ENCODE measurements at regions not wholly inside any gene's neighbourhood (a gene's known extent, or its start where the extent isn't known, plus 50 kb on each side); places are given as distances from the start of the nearest gene placed in this dataset.
"Not testable (repeated sequence)": the region's sequence is repeated elsewhere in the genome, so short reads cannot be mapped to it uniquely, and the experiment has no call there.

DNA sequence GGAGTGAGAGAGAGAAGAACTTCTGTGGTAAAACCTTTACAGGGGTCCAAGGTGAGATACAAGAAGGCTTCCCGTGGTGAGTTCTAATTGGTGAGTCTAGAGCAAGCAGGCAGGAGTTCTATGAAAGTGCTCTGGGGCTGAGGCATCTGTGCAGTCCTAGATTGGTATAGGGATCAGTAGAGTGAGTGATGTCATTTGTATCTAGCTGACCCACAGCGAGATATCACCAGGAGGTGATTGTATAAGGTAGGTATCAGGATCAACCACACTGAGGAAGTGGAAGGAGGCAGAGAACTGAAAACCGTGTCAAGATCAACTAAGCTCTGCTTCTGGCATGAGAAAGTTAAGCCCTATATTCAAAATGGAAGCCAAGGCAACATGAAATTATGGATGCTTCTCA lies 1648.9 kb upstream of the TMEFF2 start:
- no peak overlapping the region for H3K9ac ChIP-seq (ENCODE audit: low read depth, low read length)
- H3K4me3 ChIP-seq (ENCODE audit: low read length), result no peak overlapping the region
- no peak overlapping the region for H3K27ac ChIP-seq (ENCODE audit: low read depth, low read length)
- 91% methylated on average over 3 of the region's 3 CpGs for WGBS
- H3K36me3 ChIP-seq (ENCODE audit: insufficient read depth, low read length), result no peaks in the 10 kb centered on the region
- no peaks in the 10 kb centered on the region for H3K9me3 ChIP-seq (ENCODE audit: insufficient read depth, low read depth, low read length)
- H3K27me3 ChIP-seq (ENCODE audit: insufficient read depth, low read length), result no peaks in the 10 kb centered on the region
- no peaks in the 10 kb centered on the region for H3K4me1 ChIP-seq (ENCODE audit: insufficient read depth, low read length)

DNA sequence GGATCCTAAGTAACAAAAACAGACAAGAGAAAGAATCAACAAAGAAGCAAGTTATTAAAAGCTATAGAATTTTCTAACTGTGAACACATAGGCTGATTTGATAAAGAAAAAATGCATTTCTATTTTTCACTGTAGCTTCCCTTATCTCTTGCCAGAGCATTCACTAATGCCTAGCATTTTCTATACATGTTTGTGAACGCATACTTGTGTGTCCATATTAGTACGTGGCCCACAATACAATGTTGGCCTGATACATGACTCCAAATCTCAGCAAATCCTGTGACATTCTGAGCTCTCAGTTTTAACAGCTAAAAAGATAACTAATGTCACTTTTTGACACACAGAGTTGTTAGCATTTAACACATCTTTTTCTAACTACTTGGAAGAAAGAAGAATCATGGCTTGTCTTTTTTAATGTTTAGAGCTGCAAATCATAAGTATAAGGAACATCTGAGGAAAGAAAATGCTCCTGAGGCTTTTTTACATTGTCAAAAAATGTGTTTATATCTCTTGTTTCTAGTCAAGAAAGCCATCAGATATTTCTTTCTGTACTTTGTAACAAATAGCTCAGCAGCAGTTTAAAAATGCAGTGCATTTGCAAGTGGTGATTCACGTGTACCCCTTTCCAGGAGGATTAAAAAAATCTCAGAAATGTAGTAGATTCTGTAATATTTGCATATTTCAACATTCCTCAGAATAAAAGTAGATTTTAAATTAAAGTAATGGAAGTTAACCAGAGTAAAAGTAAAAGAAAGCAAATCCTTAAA lies 1646.8 kb upstream of the TMEFF2 start:
- no peaks in the 10 kb centered on the region for H3K9me3 ChIP-seq (ENCODE audit: insufficient read depth, low read depth, low read length)
- no peaks in the 10 kb centered on the region for H3K4me1 ChIP-seq (ENCODE audit: insufficient read depth, low read length)
- H3K4me3 ChIP-seq (ENCODE audit: low read length), result no peak overlapping the region
- H3K36me3 ChIP-seq (ENCODE audit: insufficient read depth, low read length), result no peaks in the 10 kb centered on the region
- H3K9ac ChIP-seq (ENCODE audit: low read depth, low read length), result peak overlapping the region; percentile 44; the same call in 1 of the 2 replicates
- no peaks in the 10 kb centered on the region for H3K27me3 ChIP-seq (ENCODE audit: insufficient read depth, low read length)
- H3K27ac ChIP-seq (ENCODE audit: low read depth, low read length), result no peak overlapping the region
- 94% methylated on average over 2 of the region's 3 CpGs for WGBS

GRCh38 chr2:193837111-193837738 lies 1642.5 kb upstream of the TMEFF2 start:
- H3K4me3 ChIP-seq (ENCODE audit: low read length), result no peak overlapping the region
- H3K27me3 ChIP-seq (ENCODE audit: insufficient read depth, low read length), result no peaks in the 10 kb centered on the region
- H3K4me1 ChIP-seq (ENCODE audit: insufficient read depth, low read length), result no peaks in the 10 kb centered on the region
- no peak overlapping the region for H3K9ac ChIP-seq (ENCODE audit: low read depth, low read length)
- H3K9me3 ChIP-seq (ENCODE audit: insufficient read depth, low read depth, low read length), result 0 out of 2 replicates have a peak, but pooled peaks cover 3% of the 10 kb centered on the region
- H3K27ac ChIP-seq (ENCODE audit: low read depth, low read length), result no peak overlapping the region
- no peaks in the 10 kb centered on the region for H3K36me3 ChIP-seq (ENCODE audit: insufficient read depth, low read length)

- H3K27ac ChIP-seq (ENCODE audit: low read depth, low read length); H3K27me3 ChIP-seq (ENCODE audit: insufficient read depth, low read length): not testable (repeated sequence)
Measured at GRCh38 chr2:193836424-193837006, 1641.8 kb upstream of the TMEFF2 start.

DNA sequence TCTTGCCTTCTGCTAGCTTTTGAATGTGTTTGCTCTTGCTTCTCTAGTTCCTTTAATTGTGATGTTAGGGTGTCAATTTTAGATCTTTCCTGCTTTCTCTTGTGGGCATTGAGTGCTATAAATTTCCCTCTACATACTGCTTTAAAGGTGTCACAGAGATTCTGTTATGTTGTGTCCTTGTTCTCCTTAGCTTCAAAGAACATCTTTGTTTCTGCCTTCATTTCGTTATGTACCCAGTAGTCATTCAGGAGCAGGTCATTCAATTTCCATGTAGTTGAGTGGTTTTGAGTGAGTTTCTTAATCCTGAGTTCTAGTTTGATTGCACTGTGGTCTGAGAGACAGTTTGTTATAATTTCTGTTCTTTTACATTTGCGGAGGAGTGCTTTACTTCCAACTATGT lies 1639.2 kb upstream of the TMEFF2 start:
- not testable (repeated sequence) for H3K36me3 ChIP-seq (ENCODE audit: insufficient read depth, low read length); H3K27ac ChIP-seq (ENCODE audit: low read depth, low read length); H3K27me3 ChIP-seq (ENCODE audit: insufficient read depth, low read length); H3K4me3 ChIP-seq (ENCODE audit: low read length); H3K4me1 ChIP-seq (ENCODE audit: insufficient read depth, low read length); H3K9ac ChIP-seq (ENCODE audit: low read depth, low read length); H3K9me3 ChIP-seq (ENCODE audit: insufficient read depth, low read depth, low read length)
- WGBS, result 47% methylated on average over 2 of the region's 2 CpGs

More at GRCh38 chr2:193836424-193837006, 1641.8 kb upstream of the TMEFF2 start:
- H3K4me3 ChIP-seq (ENCODE audit: low read length); H3K36me3 ChIP-seq (ENCODE audit: insufficient read depth, low read length); H3K9me3 ChIP-seq (ENCODE audit: insufficient read depth, low read depth, low read length); H3K9ac ChIP-seq (ENCODE audit: low read depth, low read length); H3K4me1 ChIP-seq (ENCODE audit: insufficient read depth, low read length): not testable (repeated sequence)
- WGBS, result 94% methylated on average over 15 of the region's 15 CpGs

DNA sequence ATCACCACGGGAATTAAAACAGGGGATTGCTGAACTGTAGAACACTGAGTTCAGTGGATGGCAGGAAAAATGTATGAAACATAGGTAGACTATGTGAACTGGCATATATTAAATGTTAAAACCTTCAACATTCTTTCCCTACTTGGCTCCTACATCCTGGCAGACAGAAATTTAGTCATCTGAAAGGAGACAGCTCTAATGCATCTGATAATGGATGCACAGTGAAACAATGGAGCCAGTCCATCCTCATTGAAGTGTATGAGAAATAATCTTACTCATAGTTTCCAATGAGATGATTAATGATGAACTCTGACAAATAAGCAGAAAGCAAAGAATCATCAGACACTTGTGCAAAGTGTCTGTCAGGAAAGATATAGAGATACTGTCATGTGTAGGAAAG lies 1629.7 kb upstream of the TMEFF2 start:
- no peaks in the 10 kb centered on the region for H3K4me1 ChIP-seq (ENCODE audit: insufficient read depth, low read length)
- H3K9me3 ChIP-seq (ENCODE audit: insufficient read depth, low read depth, low read length), result peaks cover 13% of the 10 kb centered on the region; the same call in 1 of the 2 replicates
- no peak overlapping the region for H3K9ac ChIP-seq (ENCODE audit: low read depth, low read length)
- H3K4me3 ChIP-seq (ENCODE audit: low read length), result no peak overlapping the region
- no peaks in the 10 kb centered on the region for H3K36me3 ChIP-seq (ENCODE audit: insufficient read depth, low read length)
- WGBS, result 80% methylated on average over 1 of the region's 1 CpG
- H3K27ac ChIP-seq (ENCODE audit: low read depth, low read length), result no peak overlapping the region
- no peaks in the 10 kb centered on the region for H3K27me3 ChIP-seq (ENCODE audit: insufficient read depth, low read length)

- no peaks in the 10 kb centered on the region for H3K27me3 ChIP-seq (ENCODE audit: insufficient read depth, low read length)
- no peaks in the 10 kb centered on the region for H3K36me3 ChIP-seq (ENCODE audit: insufficient read depth, low read length)
- no peaks in the 10 kb centered on the region for H3K4me1 ChIP-seq (ENCODE audit: insufficient read depth, low read length)
- H3K4me3 ChIP-seq (ENCODE audit: low read length), result no peak overlapping the region
- H3K9me3 ChIP-seq (ENCODE audit: insufficient read depth, low read depth, low read length), result peaks cover 19% of the 10 kb centered on the region; the same call in 1 of the 2 replicates
- H3K27ac ChIP-seq (ENCODE audit: low read depth, low read length), result no peak overlapping the region
- 94% methylated on average over 5 of the region's 5 CpGs for WGBS
- H3K9ac ChIP-seq (ENCODE audit: low read depth, low read length), result no peak overlapping the region
Measured at GRCh38 chr2:193818801-193819499, 1624.2 kb upstream of the TMEFF2 start.

- H3K27me3 ChIP-seq (ENCODE audit: insufficient read depth, low read length), result no peaks in the 10 kb centered on the region
- no peaks in the 10 kb centered on the region for H3K4me1 ChIP-seq (ENCODE audit: insufficient read depth, low read length)
- no peak overlapping the region for H3K9ac ChIP-seq (ENCODE audit: low read depth, low read length)
- no peak overlapping the region for H3K27ac ChIP-seq (ENCODE audit: low read depth, low read length)
- H3K4me3 ChIP-seq (ENCODE audit: low read length), result no peak overlapping the region
- H3K9me3 ChIP-seq (ENCODE audit: insufficient read depth, low read depth, low read length), result peaks cover 11% of the 10 kb centered on the region; the same call in 1 of the 2 replicates
- no peaks in the 10 kb centered on the region for H3K36me3 ChIP-seq (ENCODE audit: insufficient read depth, low read length)
Measured at GRCh38 chr2:193816008-193816407, 1621.3 kb upstream of the TMEFF2 start.

GRCh38 chr2:193810533-193810932 lies 1615.8 kb upstream of the TMEFF2 start:
- Histone ChIP-seq H3K27ac (ENCODE audit: low read depth, low read length) (no peak overlapping the region), H3K4me3 (ENCODE audit: low read length) (no peak overlapping the region), H3K36me3 (ENCODE audit: insufficient read depth, low read length) (no peaks in the 10 kb centered on the region), H3K4me1 (ENCODE audit: insufficient read depth, low read length) (no peaks in the 10 kb centered on the region), H3K9me3 (ENCODE audit: insufficient read depth, low read depth, low read length) (no peaks in the 10 kb centered on the region), H3K9ac (ENCODE audit: low read depth, low read length) (no peak overlapping the region), H3K27me3 (ENCODE audit: insufficient read depth, low read length) (no peaks in the 10 kb centered on the region)
- WGBS, result 100% methylated on average over 2 of the region's 3 CpGs

GRCh38 chr2:193808877-193809276 lies 1614.1 kb upstream of the TMEFF2 start:
- Histone ChIP-seq H3K9me3 (ENCODE audit: insufficient read depth, low read depth, low read length) (no peaks in the 10 kb centered on the region), H3K27me3 (ENCODE audit: insufficient read depth, low read length) (no peaks in the 10 kb centered on the region), H3K36me3 (ENCODE audit: insufficient read depth, low read length) (no peaks in the 10 kb centered on the region), H3K27ac (ENCODE audit: low read depth, low read length) (no peak overlapping the region), H3K4me3 (ENCODE audit: low read length) (no peak overlapping the region), H3K4me1 (ENCODE audit: insufficient read depth, low read length) (no peaks in the 10 kb centered on the region), H3K9ac (ENCODE audit: low read depth, low read length) (no peak overlapping the region)
- no CpG with 5 or more reads among the region's 1 CpG for WGBS
